Fibroblast of skin of scalp (primary cell): ENCODE measurements at regions not wholly inside any gene's neighbourhood (a gene's known extent, or its start where the extent isn't known, plus 50 kb on each side); places are given as distances from the start of the nearest gene placed in this dataset.

Experiments used
- DNase-seq: peaks from one replicate; pipeline ENCODE4 v3.0.0-alpha.2; 2013

DNA sequence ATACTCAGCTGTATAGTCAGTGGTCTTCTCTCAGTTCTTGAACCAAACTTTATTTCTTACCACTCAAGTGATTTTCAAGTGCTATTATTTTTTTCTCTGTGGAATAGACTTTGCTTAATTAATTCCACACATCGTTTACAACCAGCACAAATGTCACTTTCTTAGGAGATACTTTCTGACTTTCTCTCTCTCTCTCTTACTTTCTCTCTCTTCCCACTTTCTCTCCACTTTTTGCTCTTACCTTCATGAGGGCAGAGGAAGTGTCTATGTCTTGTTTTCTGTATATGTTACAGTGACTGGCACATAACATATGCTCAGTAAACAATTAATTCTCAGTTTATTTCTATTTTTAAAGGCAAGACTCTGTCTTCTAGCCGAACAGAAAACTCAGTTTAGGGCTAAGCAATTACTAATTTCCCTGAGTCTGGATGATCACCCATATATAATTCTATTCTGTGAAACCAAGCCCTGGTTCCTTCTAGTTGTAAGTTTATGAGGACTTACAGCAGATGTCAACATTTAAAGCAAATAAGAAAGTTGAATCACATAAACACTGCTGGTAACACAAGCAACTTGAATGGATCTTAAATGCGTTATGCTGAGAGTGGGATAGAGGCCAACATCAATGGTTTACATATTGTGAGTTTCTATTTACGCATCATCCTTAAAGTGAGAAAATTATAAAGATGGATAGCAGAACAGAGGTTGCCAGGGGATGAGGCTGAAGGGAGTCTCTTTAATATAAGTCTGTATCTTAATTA, 791.4 kb downstream of the MTRR start:
- DNase-seq, result no peak

- no peak for DNase-seq
Measured at GRCh38 chr5:8663374-8663773, 794.4 kb downstream of the MTRR start.

GRCh38 chr5:8675182-8675581, 806.2 kb downstream of the MTRR start:
- no peak for DNase-seq

DNA sequence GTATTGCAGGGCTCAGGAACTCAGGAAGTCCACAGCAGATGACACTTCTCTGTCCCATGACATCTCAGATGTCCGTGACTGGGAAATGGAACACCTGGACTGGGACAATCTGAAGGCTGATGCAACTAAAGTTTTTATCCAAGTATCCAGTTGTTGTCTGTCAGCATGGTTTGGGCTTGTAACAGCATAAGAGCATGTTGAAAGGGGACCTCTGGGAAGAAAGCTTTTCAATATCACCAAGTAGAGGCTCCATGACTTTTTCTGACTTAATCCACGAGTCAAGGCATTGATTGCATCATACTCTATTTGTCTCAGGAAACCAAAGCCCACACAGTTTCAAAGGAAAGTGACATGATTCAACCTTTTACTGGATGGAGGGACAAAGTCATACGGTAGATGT, 807.7 kb downstream of the MTRR start:
- DNase-seq, result no peak

GRCh38 chr5:8682381-8682780, 813.4 kb downstream of the MTRR start:
- no peak for DNase-seq

- DNase-seq, result no peak
Measured at GRCh38 chr5:8683496-8683895, 814.5 kb downstream of the MTRR start.

- peak; percentile 24 for DNase-seq
Measured at GRCh38 chr5:8685704-8686103, 816.8 kb downstream of the MTRR start.

DNA sequence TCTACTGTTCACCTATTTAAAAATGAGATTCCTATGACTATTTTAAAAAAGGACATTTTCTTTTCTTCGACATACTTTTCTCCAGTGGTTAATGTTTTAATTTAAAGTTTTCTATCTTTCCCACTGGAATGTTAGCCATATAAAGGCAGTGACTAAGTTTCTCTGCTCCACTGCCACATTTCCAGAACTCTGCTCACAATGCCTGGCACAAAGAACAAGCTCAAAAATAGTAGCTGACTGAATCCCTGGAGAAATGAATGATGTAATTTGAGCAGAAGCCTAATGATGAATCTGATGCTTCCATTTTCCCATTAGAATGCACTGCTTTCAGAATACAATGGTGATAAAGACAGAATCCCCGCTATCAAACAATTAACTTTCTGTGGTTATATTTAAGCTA, 817.8 kb downstream of the MTRR start:
- peak; percentile 90 for DNase-seq

DNA sequence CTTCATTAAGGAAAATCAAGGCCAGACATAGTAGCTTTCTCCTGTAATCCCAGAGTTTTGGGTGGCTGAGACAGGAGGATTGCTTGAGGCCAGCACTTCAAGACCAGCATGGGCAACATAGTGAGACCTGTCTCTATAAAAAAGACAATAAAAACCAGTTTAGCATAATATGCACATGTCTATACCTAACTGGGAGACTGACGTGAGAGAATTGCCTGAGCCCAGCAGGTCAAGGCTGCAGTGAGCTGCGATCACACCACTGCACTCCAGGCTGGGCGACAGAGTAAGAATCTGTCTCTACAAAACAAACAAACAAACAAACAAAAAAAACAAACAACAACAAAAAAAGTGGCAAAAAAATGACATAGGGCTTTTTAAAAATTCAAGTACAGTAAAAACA, 820.8 kb downstream of the MTRR start:
- no peak for DNase-seq

DNA sequence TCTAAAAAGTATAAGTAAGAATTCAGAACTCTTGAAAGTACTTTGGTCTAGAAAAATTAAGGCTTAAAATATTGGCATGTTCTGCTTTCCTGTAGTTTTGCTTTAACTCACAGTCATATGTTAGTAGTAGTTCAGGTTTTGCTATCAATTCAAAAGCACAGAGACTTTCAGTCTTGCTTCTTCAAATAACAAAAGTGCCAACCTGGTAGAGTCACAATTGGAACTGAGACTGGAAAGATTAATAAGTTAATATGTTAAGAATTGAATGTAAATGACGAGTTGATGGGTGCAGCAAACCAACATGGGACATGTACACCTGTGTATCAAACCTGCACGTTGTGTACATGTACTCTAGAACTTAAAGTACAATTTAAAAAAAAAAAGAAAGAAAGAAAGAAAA, 822.3 kb downstream of the MTRR start:
- DNase-seq, result no peak

DNA sequence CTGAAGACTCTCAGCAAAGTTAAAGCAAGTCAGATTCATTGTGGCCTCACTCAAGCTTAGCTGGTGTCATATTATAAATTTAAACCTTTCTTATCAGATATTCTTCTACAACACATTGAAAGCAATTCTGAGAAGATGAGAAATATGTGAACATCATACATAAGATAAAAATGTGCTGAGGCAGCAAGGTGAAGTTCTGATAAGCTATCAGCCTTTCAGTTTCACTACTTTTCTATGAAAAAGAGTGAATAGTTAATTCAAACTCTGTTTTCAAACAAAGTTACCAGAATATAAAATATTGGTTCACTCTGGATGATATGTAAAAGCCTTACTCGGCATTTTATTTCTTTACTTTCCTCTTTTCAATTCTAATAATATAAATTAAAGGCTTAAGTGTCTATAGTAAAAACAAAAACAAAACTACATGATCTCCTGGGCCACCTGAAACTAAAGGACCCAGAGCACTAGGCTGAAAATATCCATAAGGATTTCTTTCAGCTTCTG, 824.4 kb downstream of the MTRR start:
- no peak for DNase-seq

DNA sequence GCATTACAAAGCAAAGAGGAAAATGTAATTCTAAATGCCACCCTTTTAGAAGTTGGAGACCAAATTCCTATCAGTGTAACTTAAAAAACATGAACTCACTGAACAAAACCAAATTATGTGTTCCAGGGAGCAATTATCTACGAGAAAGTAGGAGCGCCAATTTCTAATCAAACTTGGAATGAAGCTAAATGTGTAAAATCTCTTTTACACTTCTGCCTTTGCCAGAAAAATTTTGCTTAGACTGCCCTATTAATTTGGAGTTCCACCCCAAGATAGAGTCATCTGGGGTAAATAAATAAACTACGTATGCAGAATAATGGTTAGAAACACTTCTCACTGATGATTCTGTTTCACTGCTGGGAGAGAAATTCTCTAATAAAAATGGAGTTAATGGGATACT, 825.6 kb downstream of the MTRR start:
- DNase-seq, result no peak

DNA sequence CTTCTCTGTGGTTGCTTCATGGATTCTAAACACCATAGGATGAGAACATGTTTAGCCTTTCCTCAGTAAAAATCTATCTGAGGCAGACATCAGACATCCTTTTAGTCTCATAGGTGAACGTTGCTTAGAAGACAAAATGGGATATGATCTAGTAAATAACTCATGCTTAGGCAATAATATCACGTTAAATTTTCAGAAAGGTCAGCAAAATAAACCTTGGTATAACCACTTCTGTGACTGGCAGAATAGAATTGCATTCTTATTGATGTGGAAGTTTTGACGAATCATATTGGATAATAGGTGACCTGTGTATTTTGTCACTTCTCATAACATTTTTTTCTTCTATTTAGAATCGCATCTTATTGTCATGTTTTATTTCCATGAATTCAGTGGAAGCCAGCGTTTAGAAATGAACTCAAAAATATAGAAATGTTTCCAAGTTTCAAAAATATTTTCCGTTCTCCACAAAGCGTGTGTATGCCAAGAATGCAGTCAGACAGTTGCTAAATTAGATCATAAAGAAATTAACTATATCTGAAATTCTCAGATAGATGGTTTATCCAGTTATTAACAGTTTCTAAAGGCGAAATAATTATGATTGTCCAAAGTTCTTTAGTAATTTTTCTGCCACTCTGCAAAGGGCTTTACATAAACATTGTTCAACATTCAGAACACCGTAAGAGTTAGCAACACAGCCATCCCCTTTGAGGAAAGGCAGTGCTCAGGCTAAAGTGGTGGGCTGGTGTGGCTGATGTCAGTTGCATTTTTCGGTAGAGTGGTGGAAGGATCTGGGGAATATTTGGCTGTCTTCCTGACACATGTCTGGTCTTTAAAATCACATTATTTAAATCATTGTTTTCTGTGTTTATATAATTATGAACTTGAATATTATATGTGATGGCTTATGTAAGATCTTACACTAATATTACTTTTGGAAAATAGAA, 827.2 kb downstream of the MTRR start:
- DNase-seq, result no peak

DNA sequence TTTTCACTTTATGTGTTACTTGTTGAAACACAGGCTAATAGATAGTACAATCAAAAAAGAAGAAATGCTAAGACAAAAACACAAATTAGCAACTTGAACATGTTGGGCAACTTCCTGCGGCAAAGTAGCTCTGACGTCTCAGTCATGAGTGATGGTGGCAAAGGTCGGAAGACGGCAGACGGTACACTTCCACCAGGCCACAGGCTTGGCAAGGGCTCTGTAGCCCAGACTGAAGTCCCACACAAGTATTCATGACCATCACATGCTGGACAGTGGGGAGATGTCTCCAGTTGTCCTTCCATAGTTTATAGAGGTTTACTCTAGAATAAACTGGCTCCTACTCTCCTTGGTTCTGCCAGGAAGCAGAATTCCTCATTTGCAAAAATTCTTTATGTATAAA, 831.3 kb downstream of the MTRR start:
- DNase-seq, result no peak

GRCh38 chr5:8700671-8701070, 831.7 kb downstream of the MTRR start:
- DNase-seq, result no peak

DNA sequence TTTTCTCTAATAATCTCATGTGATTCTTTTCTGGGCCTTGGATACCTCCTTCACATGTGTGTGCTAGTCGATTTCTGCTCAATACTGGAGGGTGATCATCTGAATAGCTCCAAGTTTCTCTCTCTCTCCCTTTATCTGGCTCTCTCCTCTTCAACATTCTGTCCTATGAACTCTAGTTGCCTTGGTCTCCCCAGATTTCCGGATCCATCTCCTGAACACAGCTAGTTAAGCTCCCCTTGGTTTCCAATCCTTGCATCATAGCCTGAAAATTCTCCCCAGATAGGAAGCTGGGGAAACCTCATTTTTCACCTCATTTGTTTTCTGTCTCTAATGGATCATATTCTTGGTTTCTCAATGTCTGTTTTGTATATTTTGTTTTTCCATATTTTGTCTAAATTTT, 832.3 kb downstream of the MTRR start:
- DNase-seq, result no peak

DNA sequence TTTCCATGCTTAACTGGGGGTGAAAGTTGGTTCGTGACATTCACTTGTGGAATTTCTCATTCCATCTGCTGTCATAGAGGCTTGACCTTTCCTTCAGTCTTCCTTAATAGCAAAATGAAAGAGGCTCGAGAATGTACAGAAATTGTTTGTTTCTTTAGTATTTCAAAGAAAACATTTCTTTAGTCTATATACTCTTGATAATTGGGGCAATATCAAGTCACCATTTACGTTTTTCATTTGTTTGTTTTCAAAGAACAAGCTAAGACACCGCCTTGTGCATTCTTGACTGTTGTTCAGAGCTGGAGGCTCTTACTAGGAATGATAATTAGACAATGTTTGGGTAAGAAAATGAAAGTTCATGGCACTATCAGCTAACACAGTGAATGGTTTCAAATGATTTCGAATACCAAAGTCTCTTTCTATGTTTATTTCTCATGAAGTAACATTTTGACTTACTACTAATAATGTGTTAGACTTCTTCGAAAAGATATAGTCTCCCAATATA, 835.4 kb downstream of the SEMA5A start:
- no peak for DNase-seq

DNA sequence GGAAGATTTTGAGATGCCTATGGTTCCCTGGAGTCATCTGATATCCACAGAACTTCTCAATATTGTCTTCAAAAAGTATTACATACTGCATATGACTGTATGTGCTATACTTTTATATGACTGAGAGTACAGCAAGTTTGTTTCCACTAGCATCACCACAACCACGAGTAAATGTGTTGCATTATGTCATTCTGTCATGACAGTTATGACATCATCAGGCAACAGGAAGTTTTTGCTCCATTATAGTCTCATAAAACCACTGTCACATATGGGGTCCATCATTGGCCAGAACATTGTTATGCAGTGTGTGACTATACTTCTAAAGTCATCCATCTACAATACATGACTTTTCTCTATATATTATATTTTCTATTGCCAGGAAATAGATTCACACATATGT, 831.7 kb downstream of the SEMA5A start:
- no peak for DNase-seq

DNA sequence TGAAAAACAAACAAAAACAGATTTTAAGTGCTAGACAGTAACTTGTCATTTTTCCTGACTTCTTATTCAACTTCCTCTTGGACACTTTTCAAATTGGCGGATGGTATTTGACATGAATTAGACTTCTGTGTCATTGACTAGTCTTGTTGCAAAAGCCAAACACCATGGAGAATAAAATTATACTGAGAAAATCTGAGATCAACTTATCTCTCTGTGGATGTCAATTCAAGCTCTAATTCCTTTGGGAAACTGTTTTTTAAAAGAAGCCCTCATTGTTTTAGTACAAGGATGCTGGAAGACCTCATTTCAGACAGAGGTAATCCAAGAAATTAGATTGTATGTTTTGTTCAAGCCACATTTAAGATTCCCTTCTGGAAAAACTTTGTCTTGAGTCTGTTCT, 831.0 kb downstream of the SEMA5A start:
- DNase-seq, result no peak

DNA sequence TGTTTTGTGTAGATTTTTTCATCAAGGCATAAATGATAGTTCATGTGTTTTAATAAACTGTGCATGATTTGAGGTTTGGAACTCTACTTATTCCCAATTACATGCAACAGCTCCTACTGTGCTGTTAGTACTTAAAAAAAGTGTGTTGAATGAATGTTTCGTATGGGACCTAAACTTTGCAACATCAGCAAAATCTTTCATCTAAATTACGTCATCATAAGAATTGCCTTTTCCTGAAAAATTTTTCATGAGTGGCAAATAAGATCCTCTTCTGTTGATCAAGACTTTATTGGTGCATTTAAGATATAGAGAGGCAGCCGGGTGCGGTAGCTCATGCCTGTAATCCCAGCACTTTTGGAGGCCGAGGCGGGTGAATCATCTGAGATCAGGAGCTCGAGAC, 826.1 kb downstream of the SEMA5A start:
- DNase-seq, result no peak

GRCh38 chr5:8720506-8720905, 825.4 kb downstream of the SEMA5A start:
- DNase-seq, result no peak

GRCh38 chr5:8721536-8721935, 824.3 kb downstream of the SEMA5A start:
- no peak for DNase-seq

DNA sequence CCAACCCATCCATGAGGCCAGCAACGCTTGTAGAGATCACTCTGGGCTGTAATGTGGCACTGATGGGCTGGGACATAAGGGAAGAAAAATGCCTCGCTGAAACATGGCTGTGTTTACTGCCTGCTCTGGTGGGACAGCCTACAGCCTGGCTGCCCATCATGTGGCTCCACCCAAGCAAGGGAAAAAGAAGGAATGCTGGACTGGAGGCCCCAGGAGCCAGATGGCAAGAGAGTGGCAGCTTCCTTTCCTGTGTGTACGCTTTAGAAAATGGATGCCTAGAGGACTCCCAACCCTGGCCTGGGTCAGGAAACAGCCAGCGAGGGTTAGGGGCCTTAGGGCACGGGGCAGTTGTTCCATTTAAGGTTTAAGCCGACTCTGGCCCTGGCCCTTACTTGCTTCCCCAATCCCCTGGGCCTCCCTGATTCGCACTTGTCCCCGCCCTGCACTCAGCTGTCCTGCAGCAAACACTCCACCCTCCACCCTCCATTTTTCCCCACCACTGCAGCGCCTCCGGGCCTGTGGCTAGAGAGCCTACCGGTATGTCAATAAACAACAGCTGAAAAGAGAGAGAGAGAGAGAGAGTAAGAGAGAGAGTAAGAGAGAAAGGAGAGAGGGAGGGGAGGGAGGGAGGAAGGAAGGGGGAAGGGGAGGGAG, 819.4 kb downstream of the SEMA5A start:
- no peak for DNase-seq
